ENCODE measurements at regions not wholly inside any gene's neighbourhood (a gene's known extent, or its start where the extent isn't known, plus 50 kb on each side); places are given as distances from the start of the nearest gene placed in this dataset.

DNA sequence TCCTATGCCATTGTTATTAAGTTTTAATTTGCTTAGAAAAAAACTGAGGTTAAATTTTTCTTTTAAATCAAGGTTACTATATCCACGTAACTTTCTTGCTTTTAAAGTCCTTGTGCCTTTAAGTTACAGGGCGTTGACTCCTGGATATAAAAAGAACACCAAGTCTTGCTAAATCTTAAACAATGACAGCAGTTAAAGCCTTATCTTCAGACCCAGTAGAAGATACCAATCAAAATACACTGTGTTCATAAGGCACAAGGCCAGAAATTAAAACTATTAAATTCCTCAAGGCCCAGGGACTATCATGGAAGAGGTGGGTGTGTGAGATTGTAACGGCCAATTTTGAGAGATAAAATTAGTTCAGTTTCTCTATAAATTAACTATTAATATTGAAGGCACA is 60.4 kb downstream of the PAGE2 start:
- no peak for TF ChIP-seq CTCF (conservative IDR thresholded peaks at IDR 0.05; ENCODE audit: low read depth, low read length)
- Histone ChIP-seq H4K20me1 (ENCODE audit: insufficient read depth) (no peaks in the 10 kb centered on the region), H3K4me3 (IDR thresholded peaks at IDR 0.05; ENCODE audit: insufficient read depth, low read depth, low read length) (no peak overlapping the region), H2AFZ (ENCODE audit: low read depth) (no peak overlapping the region), H3K36me3 (ENCODE audit: insufficient read depth) (no peaks in the 10 kb centered on the region), H3K9ac (no peak overlapping the region), H3K27me3 (ENCODE audit: insufficient read depth, low read depth) (no peaks in the 10 kb centered on the region), H3K79me2 (ENCODE audit: insufficient read depth, low read depth) (no peaks in the 10 kb centered on the region), H3K4me1 (ENCODE audit: low read depth, poor library complexity, severe bottlenecking) (no peaks in the 10 kb centered on the region), H3K4me2 (no peak overlapping the region), H3K27ac (no peak overlapping the region)

DNA sequence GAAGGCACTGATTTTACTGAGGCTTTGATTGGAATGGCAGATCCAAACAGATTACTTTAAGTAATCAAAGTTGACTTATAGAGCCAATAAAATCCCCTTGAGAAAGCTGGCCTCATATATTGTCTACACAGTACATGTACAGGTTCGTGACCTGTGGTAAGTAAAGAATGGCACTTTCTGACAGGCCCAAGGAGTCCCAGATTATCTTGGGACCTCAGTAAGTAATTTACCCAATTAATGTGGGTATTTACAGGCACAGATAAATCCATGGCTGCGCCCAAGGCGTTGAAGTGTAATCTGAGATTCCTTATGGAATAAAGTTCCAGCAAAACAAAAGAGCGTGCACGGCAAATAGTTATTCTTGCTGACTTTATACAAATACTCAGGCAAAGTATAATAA is 62.4 kb downstream of the PAGE2 start:
- no peaks in the 10 kb centered on the region for H3K79me2 ChIP-seq (ENCODE audit: insufficient read depth, low read depth)
- H4K20me1 ChIP-seq (ENCODE audit: insufficient read depth) = no peaks in the 10 kb centered on the region
- no peak overlapping the region for H3K4me3 ChIP-seq (IDR thresholded peaks at IDR 0.05; ENCODE audit: insufficient read depth, low read depth, low read length)
- no peak overlapping the region for H3K9ac ChIP-seq
- no peaks in the 10 kb centered on the region for H3K27me3 ChIP-seq (ENCODE audit: insufficient read depth, low read depth)
- H3K4me2 ChIP-seq = no peak overlapping the region
- H3K36me3 ChIP-seq (ENCODE audit: insufficient read depth) = no peaks in the 10 kb centered on the region
- no peak for TF ChIP-seq CTCF (conservative IDR thresholded peaks at IDR 0.05; ENCODE audit: low read depth, low read length)
- no peaks in the 10 kb centered on the region for H3K4me1 ChIP-seq (ENCODE audit: low read depth, poor library complexity, severe bottlenecking)
- H3K27ac ChIP-seq = no peak overlapping the region
- H2AFZ ChIP-seq (ENCODE audit: low read depth) = no peak overlapping the region

DNA sequence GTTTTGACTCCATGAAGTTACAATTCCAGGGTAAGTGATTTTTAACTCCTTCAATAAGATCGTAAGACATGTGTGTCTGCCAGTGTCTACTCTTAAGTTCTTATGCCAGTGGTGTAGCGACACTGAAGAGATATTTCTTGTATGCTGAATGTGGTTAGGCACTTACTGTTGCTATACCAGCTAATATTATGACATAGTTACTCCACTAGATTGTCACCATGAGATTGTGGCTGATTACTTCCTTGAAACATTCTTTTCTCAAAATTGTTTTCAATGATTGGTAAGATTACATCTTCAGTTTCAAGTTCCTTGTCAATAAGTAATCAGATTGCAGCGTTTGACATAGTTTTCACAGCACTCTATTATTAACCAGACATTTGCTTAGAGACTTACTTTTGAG is 60.6 kb upstream of the PAGE5 start:
- H3K27me3 ChIP-seq (ENCODE audit: insufficient read depth, low read depth) = no peaks in the 10 kb centered on the region
- H3K4me1 ChIP-seq (ENCODE audit: low read depth, poor library complexity, severe bottlenecking) = peaks cover 18% of the 10 kb centered on the region
- peak overlapping the region; percentile 77 for H3K9ac ChIP-seq
- peak overlapping the region; percentile 86 for H3K4me2 ChIP-seq
- H4K20me1 ChIP-seq (ENCODE audit: insufficient read depth) = no peaks in the 10 kb centered on the region
- no peak for TF ChIP-seq CTCF (conservative IDR thresholded peaks at IDR 0.05; ENCODE audit: low read depth, low read length)
- peak overlapping the region; percentile 50; the same call in 1 of the 2 replicates for H2AFZ ChIP-seq (ENCODE audit: low read depth)
- H3K36me3 ChIP-seq (ENCODE audit: insufficient read depth) = no peaks in the 10 kb centered on the region
- H3K79me2 ChIP-seq (ENCODE audit: insufficient read depth, low read depth) = no peaks in the 10 kb centered on the region
- H3K27ac ChIP-seq = peak overlapping the region; percentile 80
- no peak overlapping the region for H3K4me3 ChIP-seq (IDR thresholded peaks at IDR 0.05; ENCODE audit: insufficient read depth, low read depth, low read length)

DNA sequence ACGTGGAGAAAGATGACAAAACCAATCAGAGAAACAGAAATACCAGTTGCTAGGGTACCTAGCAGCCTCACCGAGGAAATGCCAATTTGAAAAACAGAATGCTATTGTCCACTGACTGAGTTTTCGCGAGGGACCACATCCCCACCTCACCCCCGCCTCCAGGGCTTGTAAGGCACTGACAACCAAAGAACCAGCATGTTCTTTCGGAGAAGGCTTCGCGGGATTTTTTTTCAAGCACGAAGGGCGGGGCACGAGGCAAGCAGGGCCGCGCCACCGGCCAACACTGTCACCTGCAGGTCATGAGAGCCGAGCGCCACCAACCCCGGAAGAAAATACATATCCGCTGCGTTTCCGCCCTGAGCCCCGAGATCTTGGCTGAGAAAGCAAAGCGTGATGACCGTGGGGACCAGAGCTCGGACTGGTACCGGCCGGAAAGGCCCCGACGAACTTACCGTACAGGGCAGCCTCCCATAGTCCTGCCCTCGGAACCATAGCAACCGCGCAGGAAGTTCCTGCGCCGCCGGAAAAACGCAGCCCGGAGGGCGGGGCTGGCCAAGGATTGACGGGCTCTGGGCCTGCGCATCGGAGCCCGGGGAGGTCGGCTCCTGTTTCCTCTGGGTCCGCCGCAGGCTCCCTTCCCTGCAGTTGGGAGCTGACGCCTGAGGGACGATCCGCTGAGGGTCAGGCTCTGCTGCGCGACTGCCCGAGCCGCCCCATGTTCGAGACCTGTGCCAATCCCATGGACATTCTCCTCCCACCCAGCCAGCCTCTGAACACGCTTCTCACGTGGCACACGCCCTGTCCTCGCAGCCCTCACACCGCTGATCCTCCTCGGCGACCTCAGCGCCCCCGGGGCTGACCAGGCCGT is 59.2 kb upstream of the PAGE5 start:
- H4K20me1 ChIP-seq (ENCODE audit: insufficient read depth) = no peaks in the 10 kb centered on the region
- H3K27ac ChIP-seq = peak overlapping the region; percentile 80
- H3K27me3 ChIP-seq (ENCODE audit: insufficient read depth, low read depth) = no peaks in the 10 kb centered on the region
- H3K4me1 ChIP-seq (ENCODE audit: low read depth, poor library complexity, severe bottlenecking) = peaks cover 18% of the 10 kb centered on the region
- H3K36me3 ChIP-seq (ENCODE audit: insufficient read depth) = no peaks in the 10 kb centered on the region
- peak overlapping the region; percentile 77 for H3K9ac ChIP-seq
- H3K79me2 ChIP-seq (ENCODE audit: insufficient read depth, low read depth) = no peaks in the 10 kb centered on the region
- no peak overlapping the region for H3K4me3 ChIP-seq (IDR thresholded peaks at IDR 0.05; ENCODE audit: insufficient read depth, low read depth, low read length)
- TF ChIP-seq CTCF (conservative IDR thresholded peaks at IDR 0.05; ENCODE audit: low read depth, low read length) = peak; percentile 48; the same call in 1 of the 2 replicates
- peak overlapping the region; percentile 86 for H3K4me2 ChIP-seq
- H2AFZ ChIP-seq (ENCODE audit: low read depth) = peak overlapping the region; percentile 50
